ENCODE measurements at regions not wholly inside any gene's neighbourhood (a gene's known extent, or its start where the extent isn't known, plus 50 kb on each side); places are given as distances from the start of the nearest gene placed in this dataset.
"Not testable (repeated sequence)": the region's sequence is repeated elsewhere in the genome, so short reads cannot be mapped to it uniquely, and the experiment has no call there.

DNA sequence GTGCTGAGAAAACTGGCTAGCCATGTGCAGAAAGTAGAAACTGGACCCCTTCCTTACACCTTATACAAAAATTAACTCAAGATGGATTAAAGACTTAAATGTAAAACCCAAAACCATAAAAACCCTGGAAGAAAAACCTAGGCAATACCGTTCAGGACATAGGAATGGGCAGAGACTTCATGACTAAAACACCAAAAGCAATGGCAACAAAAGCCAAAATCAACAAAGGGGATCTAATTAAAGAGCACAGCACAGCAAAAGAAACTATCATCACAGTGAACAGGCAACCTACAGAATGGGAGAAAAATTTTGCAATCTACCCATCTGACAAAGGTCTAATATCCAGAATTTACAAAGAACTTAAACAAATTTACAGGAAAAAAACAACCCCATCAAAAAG lies 575.2 kb upstream of the ADAMTS5 start:
- not testable (repeated sequence) for TF ChIP-seq CTCF, POLR2A (IDR thresholded peaks at IDR 0.05)

All from uterus (tissue), 2 donors.